Rectal smooth muscle tissue (tissue), 1 donor: ENCODE measurements at regions not wholly inside any gene's neighbourhood (a gene's known extent, or its start where the extent isn't known, plus 50 kb on each side); places are given as distances from the start of the nearest gene placed in this dataset.

Source experiments
- H3K27ac ChIP-seq: one replicate; pipeline ENCODE4 v1.7.0; 2013; ENCODE audit warnings: low read depth, low read length, inconsistent platforms
- H3K27me3 ChIP-seq: one replicate; pipeline ENCODE4 v1.7.0; 2013; ENCODE audit warnings: low read length; ENCODE audit not compliant: control insufficient read depth, insufficient read depth
- H3K36me3 ChIP-seq: one replicate; pipeline ENCODE4 v1.7.0; 2013; ENCODE audit warnings: low read length; ENCODE audit not compliant: control insufficient read depth, insufficient read depth
- H3K4me1 ChIP-seq: one replicate; pipeline ENCODE4 v1.7.0; 2013; ENCODE audit warnings: low read length; ENCODE audit not compliant: control insufficient read depth, insufficient read depth
- H3K4me3 ChIP-seq: one replicate; pipeline ENCODE4 v1.7.0; 2013; ENCODE audit warnings: low read length
- H3K9ac ChIP-seq: one replicate; pipeline ENCODE4 v1.7.0; 2013; ENCODE audit warnings: low read length

- Histone ChIP-seq H3K36me3 (no peaks in the 10 kb centered on the region), H3K27ac (no peak overlapping the region), H3K4me3 (no peak overlapping the region), H3K4me1 (no peaks in the 10 kb centered on the region), H3K9ac (no peak overlapping the region), H3K27me3 (no peaks in the 10 kb centered on the region)
These were observed 127.4 kb downstream of the PALM2AKAP2 start for GRCh38 chr9:109907400-109907799.

- no peaks in the 10 kb centered on the region for H3K4me1 ChIP-seq
- no peaks in the 10 kb centered on the region for H3K27me3 ChIP-seq
- no peak overlapping the region for H3K27ac ChIP-seq
- no peak overlapping the region for H3K4me3 ChIP-seq
- H3K36me3 ChIP-seq = no peaks in the 10 kb centered on the region
- H3K9ac ChIP-seq = no peak overlapping the region
These were observed 127.9 kb downstream of the PALM2AKAP2 start for GRCh38 chr9:109907810-109908458.

GRCh38 chr9:109908459-109909390 is 128.7 kb downstream of the PALM2AKAP2 start:
- Histone ChIP-seq H3K27ac (no peak overlapping the region), H3K4me3 (no peak overlapping the region), H3K27me3 (no peaks in the 10 kb centered on the region), H3K9ac (no peak overlapping the region), H3K4me1 (no peaks in the 10 kb centered on the region), H3K36me3 (no peaks in the 10 kb centered on the region)

- Histone ChIP-seq H3K36me3 (no peaks in the 10 kb centered on the region), H3K27ac (peak overlapping the region; percentile 10), H3K4me1 (no peaks in the 10 kb centered on the region), H3K27me3 (no peaks in the 10 kb centered on the region), H3K9ac (no peak overlapping the region), H3K4me3 (no peak overlapping the region)
These were observed 130.9 kb downstream of the PALM2AKAP2 start for GRCh38 chr9:109910671-109911518.

- H3K27ac ChIP-seq = peak overlapping the region; percentile 10
- no peaks in the 10 kb centered on the region for H3K27me3 ChIP-seq
- no peaks in the 10 kb centered on the region for H3K36me3 ChIP-seq
- no peak overlapping the region for H3K9ac ChIP-seq
- H3K4me3 ChIP-seq = no peak overlapping the region
- H3K4me1 ChIP-seq = no peaks in the 10 kb centered on the region
These were observed 132.1 kb downstream of the PALM2AKAP2 start for GRCh38 chr9:109912082-109912582.

- no peaks in the 10 kb centered on the region for H3K27me3 ChIP-seq
- H3K4me3 ChIP-seq = no peak overlapping the region
- H3K9ac ChIP-seq = no peak overlapping the region
- H3K27ac ChIP-seq = peak overlapping the region; percentile 21
- H3K4me1 ChIP-seq = no peaks in the 10 kb centered on the region
- no peaks in the 10 kb centered on the region for H3K36me3 ChIP-seq
These were observed 132.9 kb downstream of the PALM2AKAP2 start for GRCh38 chr9:109912726-109913460.

- peaks cover 2% of the 10 kb centered on the region for H3K4me1 ChIP-seq
- no peak overlapping the region for H3K4me3 ChIP-seq
- H3K9ac ChIP-seq = no peak overlapping the region
- H3K27me3 ChIP-seq = no peaks in the 10 kb centered on the region
- no peak overlapping the region for H3K27ac ChIP-seq
- no peaks in the 10 kb centered on the region for H3K36me3 ChIP-seq
These were observed 133.4 kb downstream of the PALM2AKAP2 start for GRCh38 chr9:109913461-109913810.

GRCh38 chr9:109914280-109915027 is 134.5 kb downstream of the PALM2AKAP2 start:
- H3K27me3 ChIP-seq = no peaks in the 10 kb centered on the region
- no peak overlapping the region for H3K4me3 ChIP-seq
- no peak overlapping the region for H3K9ac ChIP-seq
- H3K27ac ChIP-seq = no peak overlapping the region
- peaks cover 2% of the 10 kb centered on the region for H3K4me1 ChIP-seq
- H3K36me3 ChIP-seq = no peaks in the 10 kb centered on the region

- Histone ChIP-seq H3K36me3 (no peaks in the 10 kb centered on the region), H3K4me1 (peaks cover 2% of the 10 kb centered on the region), H3K9ac (no peak overlapping the region), H3K4me3 (no peak overlapping the region), H3K27me3 (no peaks in the 10 kb centered on the region), H3K27ac (no peak overlapping the region)
These were observed 136.3 kb downstream of the PALM2AKAP2 start for GRCh38 chr9:109916316-109916715.

GRCh38 chr9:109918339-109919163 is 138.6 kb downstream of the PALM2AKAP2 start:
- H3K27ac ChIP-seq = no peak overlapping the region
- H3K27me3 ChIP-seq = no peaks in the 10 kb centered on the region
- no peaks in the 10 kb centered on the region for H3K36me3 ChIP-seq
- peak overlapping the region; percentile 16 for H3K4me3 ChIP-seq
- peaks cover 2% of the 10 kb centered on the region for H3K4me1 ChIP-seq
- no peak overlapping the region for H3K9ac ChIP-seq
